CMK (cell line): ENCODE measurements at regions not wholly inside any gene's neighbourhood (a gene's known extent, or its start where the extent isn't known, plus 50 kb on each side); places are given as distances from the start of the nearest gene placed in this dataset.
"Not testable (repeated sequence)": the region's sequence is repeated elsewhere in the genome, so short reads cannot be mapped to it uniquely, and the experiment has no call there.

Experiments
- DNase-seq: peaks from one replicate; pipeline ENCODE4 v3.0.0-alpha.2; 2010; ENCODE audit warnings: low read depth

DNA sequence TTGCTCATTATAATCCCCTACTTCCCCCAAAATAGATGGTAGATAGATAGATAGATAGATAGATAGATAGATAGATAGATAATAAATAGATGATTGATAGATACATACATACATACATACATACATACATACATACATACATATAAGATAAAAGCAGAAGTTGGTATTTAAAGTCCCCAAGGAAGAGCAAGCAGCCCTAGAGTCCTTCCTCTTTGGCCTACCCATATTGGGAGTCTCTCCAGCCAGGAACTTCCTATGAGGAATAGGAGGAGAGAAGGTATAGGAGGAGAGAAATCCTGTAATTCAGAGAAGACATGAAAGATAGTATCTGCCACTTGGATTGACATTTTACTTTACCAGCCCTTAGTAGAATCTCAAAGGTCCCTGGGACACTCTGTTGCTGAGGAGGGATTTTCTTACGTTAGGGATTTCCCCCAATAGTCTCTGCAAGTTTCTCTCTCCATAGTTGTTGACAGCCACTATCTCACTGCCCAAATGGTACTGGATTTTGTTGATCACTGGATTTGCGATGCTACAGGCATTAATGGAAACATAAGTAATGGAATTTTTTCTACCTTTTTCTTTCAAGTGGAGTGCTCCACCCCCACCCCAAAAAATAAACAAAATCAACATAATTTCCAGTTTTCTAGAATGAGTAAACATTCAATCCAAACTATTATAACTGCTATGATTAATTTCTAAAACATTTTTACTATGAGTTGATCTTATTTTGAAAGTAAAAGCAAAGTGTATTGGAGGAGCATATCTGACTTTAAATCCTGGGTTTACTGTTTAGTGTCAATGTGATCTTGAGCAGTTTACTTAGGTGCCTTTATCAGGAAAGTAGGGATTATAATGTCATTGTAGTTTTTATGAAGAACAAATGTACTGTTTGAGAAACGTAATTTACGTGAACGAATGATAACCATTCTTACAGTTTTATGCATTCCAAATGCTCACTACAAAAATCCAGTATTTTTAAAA, 93.2 kb upstream of the TNFSF4 start:
- DNase-seq = no peak

DNA sequence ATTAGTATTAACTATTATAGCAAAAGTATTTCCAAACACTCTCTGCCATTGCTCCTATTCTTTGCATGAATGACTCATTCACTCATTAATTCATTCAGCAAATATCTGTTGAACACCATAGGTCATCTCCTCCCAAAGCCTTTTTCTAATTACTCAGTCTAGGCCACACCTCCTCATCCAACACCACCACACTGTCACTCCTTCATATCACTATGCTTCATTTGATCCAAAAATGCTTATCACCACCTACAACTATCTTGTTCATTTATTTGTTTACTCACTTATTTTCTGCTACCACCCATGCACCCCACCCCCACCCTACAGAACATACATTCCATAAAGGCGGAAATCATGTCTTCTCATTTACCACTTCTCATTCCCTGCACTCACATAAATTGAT, 94.4 kb upstream of the TNFSF4 start:
- no peak for DNase-seq

DNA sequence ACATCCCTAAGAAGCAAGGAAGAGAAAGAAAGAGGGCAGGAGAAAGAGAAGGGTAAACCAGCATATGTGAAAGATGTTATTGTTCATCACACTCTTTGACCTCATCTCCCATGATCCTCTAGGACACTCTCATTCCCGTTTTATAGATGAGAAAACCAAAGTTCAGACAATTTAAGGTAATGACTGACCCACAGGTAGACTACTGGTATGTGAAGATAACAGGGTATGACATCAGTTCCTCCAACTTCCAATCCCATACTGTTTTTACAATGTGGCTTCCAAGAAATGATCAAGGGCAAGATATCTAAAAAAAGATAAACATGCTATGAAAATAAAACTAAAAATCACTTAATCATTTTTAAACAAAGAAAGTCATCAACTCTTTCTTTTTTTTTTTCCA, 95.2 kb upstream of the TNFSF4 start:
- DNase-seq = no peak

DNA sequence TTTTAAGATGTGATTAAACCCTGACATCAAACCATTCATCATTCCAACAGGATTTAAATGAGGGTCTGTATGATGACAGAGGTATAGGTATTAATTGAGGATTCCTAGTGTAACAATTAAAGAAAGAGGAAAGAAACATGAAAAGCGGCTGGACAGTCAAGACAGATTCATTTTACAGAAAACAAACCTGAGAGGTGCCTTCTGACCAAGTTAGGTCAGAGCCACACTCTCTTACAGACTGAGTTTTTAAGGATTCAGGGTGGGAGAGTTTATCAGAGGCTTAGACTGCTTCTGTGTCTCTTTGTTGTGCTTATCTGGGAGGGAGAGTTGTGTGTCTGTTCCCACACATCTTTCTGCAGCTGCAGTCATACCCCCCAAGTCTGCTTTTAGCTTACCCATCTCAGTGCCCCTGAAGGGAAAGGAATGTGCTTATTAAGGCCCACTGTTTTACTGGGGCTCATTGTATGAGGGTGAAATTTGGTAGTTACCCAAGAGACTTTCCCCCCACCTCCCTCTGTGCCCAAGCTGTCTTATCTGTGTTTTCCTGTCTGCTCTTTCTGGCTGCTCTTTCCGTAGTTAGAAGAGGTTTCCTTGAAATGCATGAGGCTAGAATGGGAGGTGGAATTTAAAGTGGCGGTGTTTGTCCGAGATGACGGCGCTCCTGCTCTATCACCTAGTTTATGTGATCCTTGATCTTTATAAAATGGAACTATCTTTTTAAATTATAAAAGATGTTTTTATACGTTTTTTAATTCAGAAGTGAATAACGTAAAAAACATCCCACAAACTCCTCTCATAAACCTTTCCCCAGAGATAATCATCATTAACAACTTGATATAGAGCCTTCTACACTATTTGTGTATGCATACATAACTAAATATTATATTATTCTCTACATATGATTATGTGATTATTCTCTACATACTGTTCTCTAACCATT, 96.0 kb upstream of the TNFSF4 start:
- peak; percentile 14 for DNase-seq

DNA sequence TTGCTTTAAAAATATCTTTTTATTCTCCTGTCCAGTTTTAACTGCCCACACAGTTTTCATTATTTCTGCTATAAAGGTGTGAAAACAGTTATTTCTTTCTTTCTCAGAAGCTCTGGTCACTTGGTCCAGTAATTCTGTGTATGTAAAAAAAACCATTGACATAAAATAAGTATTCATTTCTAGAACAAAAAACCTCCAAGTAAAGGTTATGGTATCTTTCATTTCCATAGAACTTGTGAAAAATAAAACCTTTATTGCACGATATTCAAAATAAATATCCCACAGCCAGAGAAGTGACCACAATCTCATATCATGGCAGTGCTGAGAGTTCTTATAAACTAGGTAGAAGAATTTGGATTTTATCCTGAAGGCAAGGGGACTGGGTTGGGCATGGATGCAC, 96.9 kb upstream of the TNFSF4 start:
- DNase-seq = no peak

DNA sequence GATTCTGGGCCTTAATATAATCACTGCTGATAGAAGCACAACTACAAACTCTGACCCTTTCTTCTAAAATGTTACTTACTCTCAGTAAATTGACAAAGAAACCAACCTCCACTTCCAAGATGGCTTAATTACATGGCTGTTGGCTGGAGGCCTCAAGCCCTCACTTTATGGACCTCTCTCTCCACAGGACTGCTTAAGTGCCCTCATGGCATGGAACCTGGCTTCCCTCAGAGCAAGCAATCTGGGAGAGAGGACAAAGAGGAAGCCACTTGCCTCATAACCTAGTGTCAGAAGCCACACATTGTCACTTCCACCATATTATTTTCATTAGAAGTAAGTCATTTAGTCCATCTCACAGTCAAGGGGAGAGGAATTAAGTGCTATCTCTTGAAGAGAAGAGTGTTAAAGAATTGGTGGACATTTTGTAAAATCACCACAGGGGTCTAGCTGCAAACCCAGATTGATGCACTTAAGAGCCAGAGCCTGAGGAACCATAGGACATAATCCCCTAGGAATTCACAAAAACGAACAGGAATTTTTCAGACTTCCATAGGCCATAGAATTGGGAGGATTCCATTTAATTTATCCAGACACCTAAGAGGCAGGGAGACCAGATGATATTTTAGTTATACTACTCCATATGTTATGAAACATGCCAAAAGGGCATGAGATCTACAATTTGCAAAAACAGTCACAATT, 97.5 kb upstream of the TNFSF4 start:
- no peak for DNase-seq

DNA sequence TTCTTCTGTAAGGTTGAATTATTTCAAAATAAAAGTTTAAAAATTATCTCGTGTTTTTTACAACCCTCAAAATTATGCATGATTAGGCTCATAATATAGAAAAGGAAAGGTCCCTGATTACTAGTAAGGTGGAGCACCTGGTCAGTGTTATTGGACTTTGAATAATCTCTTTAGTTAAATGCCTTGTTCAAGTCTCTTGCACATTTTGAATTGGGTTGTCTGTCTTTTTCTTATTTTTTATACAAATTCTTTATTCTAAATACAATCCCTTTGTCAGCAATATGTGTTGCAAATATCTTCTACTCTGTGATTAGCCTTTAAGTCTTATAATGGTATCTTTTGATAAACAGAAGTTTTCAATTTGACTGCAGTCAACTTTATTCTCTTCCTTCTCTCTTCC, 100.7 kb upstream of the TNFSF4 start:
- no peak for DNase-seq

DNA sequence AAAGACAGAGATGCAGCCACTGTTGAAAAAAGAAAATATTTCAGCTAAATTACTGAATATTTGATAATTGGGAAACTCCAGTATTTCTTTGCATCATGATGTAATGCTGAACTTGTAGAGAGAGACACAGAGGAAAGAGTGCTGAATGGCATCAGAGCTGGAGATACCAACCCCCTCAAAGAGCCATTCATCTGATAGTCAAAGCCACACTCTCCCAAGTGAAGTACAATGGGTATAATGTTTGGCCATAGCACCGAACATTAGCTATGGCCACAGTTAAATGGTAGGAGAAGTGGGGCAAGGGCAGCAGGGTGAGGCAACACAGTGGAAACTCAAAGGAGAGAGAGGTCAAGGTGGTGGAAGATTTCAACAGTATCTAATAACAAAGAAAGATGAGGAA, 107.5 kb upstream of the TNFSF4 start:
- no peak for DNase-seq

DNA sequence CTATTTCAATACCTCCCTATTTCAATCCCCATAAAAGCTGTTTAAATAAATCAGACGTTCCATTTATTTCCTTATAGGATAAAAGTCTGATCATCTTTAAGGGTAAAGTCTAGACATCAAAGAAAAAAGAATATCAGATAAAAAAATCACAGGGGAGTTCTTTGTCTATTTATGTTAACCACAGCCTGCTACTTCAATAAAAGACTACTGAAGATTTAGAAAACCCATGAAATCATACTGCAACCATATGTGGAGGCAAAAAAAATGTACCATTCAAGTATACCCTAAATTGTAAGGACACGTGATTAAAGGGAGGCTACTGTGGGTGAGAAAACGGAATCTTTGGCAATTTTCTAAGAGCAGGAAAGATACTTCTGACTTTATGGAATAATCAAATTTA, 108.2 kb upstream of the TNFSF4 start:
- no peak for DNase-seq

DNA sequence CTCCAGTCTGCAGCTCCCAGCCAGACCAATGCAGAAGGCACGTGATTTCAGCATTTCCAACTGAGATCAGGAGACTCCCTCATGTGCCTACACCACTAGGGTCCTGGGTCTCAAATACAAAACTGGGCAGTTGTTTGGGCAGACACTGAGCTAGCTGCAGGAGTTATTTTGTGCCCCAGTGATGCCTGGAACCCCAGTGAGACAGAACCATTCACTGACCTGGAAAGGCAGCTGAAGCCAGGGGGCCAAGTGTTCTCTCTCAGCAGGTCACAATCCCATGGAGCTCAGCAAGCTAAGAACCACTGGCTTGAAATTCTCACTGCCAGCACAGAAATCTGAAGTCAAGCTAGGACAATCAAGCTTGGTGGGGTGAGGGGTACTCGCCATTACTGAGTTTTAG, 111.7 kb upstream of the TNFSF4 start:
- no peak for DNase-seq

DNA sequence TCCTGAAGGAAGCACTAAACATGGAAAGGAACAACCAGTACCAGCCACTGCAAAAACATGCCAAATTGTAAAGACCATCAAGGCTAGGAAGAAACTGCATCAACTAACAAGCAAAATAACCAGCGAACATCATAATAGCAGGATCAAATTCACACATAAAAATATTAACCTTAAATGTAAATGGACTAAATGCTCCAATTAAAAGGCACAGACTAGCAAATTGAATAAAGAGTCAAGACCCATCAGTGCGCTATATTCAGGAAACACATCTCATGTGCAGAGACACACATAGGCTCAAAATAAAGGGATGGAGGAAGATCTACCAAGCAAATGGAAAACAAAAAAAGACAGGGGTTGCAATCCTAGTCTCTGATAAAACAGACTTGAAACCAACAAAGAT, 117.2 kb upstream of the TNFSF4 start:
- DNase-seq = not testable (repeated sequence)

DNA sequence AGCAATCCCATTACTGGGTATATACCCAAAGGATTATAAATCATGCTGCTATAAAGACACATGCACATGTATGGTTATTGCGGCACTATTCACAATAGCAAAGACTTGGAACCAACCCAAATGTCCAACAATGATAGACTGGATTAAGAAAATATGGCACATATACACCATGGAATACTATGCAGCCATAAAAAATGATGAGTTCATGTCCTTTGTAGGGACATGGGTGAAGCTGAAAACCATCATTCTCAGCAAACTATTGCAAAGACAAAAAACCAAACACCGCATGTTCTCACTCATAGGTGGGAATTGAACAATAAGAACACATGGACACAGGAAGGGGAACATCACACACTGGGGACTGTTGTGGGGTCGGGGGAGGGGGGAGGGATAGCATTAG, 120.9 kb upstream of the TNFSF4 start:
- not testable (repeated sequence) for DNase-seq

DNA sequence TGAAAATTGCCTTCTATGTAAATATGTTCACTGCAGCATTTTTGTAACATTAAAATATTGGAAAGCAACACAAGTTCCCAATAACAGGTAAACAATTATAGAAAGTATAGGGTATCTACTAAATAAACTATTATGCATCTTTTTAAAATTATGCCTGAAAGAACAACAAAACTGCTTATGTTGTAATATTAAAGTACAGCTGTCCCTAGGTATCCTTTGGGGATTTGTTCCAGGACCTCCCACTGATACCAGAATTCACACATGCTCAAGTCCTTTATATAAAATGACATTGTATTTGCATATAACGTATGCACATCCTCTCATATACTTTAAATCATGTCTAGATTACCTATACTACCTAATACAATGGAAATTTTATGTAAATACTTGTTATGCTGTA, 121.8 kb upstream of the TNFSF4 start:
- no peak for DNase-seq

DNA sequence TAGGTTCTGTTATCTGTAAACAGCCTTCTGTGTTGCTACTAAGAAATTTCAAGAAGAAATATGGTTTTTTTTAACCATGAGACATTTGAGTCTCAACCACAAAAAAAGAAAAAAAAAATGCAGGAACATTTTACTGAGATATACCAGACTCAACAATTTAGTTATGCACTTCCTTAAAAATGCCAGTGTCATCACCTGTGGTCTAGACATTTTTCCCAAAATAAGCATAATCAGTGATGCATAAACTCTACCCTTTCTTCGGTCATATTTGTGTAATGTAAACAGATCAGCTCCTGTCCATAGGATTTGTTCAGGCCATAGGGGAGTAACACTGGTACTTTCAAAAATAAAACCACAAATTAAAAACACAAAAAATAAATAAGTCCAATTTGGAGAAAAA, 122.6 kb upstream of the TNFSF4 start:
- no peak for DNase-seq

DNA sequence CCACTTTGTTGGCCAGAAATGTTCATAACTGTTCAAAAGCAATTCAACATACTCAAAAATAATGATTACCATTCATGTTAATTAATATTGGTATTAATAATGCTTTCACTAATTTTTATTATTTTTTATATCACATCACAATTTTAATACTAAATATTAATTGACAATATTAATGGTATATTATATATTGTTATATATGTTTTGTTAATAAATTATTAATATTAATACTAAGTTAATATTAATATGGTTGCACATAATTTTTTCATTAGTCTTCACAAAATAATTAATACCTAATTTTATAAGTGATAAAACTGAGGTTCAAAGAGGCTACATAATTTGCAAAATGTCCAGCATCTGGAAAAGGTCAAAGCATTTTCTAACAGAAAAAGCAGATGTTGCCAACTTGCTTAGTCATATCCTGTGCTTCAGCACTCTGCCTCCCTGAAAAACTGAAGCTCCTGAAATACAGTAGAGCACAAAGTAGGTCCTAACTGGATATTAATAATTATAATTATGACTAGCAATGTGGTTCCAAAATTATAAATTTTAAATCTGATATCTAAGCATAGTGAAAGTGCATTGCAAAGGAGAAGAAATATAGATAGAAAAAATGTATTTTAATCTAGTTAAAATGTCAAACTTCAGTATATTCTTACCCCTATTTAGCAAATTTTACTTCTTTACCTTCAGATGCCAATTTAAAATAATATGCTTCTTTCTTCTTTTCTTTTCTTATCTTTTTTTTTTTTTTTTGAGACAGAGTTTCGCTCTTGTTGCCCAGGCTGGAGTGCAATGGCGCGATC, 123.2 kb upstream of the TNFSF4 start:
- no peak for DNase-seq

DNA sequence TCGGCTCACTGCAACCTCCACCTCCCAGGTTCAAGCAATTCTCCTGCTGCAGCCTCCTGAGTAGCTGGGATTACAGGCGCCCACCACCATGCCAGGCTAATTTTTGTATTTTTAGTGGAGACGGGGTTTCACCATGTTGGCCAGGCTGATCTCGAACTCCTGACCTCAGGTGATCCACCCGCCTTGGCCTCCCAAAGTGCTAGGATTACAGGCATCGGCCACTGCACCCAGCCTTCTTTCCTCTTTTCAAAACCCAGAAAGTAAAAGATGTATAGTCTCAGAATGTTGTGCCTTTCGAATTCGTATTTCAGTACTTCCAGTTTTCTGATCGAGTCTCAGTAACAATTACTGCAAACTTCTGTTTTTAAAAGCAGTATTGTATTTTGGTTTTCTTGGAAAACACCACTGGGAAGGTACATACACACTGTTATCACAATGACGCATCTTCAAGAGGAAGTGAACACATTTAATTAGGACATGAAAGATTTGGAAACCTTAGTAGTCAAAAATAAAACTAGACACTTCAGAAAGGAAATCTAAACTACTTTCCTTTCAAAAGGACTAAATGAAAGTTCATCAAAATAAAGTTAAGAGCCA, 123.9 kb upstream of the TNFSF4 start:
- DNase-seq = not testable (repeated sequence)

DNA sequence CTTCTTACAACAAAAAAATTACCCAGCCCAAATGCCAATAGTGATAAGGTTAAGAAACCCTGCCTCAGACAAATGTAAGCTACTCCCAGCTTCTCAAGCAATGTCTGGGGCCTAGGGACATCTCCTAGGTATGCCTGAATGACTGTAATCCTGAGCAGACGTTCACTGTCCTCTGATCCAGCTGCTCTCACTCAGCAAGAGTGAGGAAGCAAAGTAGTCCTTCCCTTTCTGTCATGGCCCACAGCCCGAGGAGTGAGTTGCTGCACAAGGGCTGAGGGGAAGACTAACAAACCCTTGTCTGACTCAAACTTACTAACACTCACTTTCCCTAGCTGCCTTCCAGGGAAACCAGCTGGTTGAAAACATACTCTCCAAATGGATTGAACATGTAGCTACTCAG, 124.9 kb upstream of the TNFSF4 start:
- DNase-seq = no peak

DNA sequence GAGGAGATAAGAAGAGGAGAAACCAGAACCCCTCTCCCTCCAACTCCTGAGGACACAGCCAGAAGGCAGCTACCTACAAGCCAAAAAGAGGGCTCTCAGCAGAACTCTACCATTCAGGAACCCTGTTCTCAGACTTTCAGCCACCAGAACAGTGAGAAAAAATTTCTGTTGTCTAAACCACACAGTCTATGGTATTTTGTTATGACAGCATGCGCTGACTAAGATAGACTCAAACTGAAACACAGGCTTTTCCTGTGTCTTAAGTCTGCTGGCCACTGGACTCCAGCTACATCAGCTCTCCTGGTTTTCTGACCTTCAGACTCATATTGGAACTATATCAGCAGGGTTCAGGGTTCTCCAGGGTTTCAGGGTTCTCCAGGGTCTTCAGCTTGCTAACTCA, 126.5 kb upstream of the TNFSF4 start:
- no peak for DNase-seq

DNA sequence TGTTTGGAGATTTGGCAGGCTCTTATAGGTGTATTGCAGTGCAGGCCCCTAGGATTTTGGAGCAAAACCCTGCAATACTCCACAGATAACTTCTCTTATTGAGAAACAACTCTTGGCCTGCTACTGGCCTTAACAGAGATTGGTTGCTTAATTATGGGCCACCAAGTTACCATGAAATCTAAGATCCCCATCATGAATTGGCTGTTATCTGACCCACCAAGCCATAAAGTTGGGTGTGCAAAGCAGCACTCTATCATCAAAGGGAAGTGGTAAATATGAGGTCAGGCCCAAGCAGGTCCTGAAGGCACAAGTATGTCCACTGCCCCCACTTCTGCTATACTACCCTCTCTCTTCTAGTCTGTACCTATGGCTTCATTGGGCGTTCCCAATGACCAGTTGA, 130.0 kb upstream of the TNFSF4 start:
- peak; percentile 15 for DNase-seq

DNA sequence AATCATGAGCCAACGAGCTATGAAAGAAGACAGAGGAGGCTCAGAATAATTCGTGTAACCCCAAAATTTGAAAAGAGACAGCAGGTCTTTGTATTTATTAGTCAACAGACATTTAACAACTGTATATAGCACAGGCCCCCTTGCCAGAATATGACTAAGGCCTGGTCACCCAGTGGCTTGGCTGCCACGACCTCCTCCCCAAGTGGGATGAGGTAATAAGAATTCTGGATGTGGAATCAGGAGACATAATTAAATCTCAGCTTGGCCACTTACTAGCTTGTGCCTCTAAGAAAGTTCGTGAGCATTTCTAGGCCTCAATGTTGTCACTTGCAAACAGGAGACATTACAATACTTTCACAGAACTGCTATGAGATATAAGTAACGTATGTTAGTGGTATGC, 134.2 kb upstream of the TNFSF4 start:
- DNase-seq = no peak

DNA sequence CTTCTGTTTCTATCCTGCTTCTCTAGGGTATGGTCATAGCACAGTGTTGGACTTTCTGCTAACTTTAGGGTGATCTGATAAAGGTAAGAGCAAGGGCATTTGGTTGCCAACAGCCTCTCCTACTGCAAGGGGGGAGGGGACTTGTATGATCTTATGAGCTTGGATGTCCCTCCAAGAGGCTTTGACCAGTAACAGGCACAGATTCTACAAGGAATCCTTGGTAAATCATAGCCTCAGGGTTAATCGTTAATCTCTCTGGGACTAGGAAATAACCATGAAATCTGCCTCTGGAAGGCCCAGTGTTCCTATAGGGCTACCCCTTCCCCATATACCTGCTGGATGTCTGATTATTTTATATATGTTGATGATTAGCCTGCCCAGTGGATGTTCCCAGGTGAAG, 134.8 kb upstream of the TNFSF4 start:
- no peak for DNase-seq
